ENCODE measurements at regions not wholly inside any gene's neighbourhood (a gene's known extent, or its start where the extent isn't known, plus 50 kb on each side); places are given as distances from the start of the nearest gene placed in this dataset.

DNA sequence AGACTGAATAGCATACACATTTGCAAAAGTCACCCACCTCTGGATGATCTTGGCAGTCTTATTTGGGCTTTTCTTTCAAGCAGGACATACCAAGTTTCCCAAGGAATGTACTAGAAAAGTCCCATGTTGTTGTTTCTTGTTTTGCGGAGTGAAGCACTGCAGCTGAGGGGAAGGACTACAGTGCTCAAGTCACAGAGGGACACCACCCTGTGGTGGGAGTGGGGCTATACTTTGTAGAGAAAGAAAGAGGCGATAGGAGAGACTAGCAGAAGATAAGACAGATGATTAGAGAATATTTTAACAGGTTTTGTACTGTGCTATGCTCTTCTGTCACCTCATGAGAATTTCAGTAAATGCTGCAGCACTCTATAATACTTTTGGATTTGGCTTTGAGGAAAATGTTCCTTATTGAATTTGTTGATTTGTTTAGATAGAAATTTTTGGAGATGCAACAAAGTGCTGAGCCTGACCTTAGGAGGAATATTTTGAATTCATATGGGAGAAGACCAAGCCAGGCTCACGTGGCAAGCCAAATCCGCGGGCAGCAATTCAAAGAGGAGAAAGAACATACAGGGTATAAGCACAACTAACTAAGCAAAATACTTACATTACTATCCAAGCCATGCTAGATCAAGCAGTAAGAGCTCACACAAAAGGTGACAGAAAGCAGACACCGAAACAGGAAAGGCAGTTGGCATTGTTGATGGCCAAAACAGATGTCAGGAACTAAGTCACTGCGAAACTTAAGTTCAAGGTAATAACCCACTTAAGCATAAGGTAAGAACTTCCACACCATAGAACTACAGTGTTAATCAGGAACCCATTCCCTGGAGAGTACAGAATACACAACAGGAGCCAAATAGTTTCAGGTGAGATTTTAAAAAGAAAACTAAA is 280.3 kb upstream of the INTU start:
- Mint-ChIP-seq H3K36me3 (ENCODE audit: low read depth, unreplicated experiment) (no peaks in the 10 kb centered on the region), H3K27ac (ENCODE audit: unreplicated experiment) (no peak overlapping the region), H3K27me3 (ENCODE audit: unreplicated experiment) (no peaks in the 10 kb centered on the region), H3K9me3 (ENCODE audit: unreplicated experiment) (no peaks in the 10 kb centered on the region), H3K4me1 (ENCODE audit: unreplicated experiment) (peaks cover 7% of the 10 kb centered on the region), H3K4me3 (ENCODE audit: unreplicated experiment) (no peak overlapping the region)
- DNase-seq (ENCODE audit: low spot score), result no peak
- TF ChIP-seq CTCF (IDR thresholded peaks at IDR 0.05; ENCODE audit: unreplicated experiment), result no peak

DNA sequence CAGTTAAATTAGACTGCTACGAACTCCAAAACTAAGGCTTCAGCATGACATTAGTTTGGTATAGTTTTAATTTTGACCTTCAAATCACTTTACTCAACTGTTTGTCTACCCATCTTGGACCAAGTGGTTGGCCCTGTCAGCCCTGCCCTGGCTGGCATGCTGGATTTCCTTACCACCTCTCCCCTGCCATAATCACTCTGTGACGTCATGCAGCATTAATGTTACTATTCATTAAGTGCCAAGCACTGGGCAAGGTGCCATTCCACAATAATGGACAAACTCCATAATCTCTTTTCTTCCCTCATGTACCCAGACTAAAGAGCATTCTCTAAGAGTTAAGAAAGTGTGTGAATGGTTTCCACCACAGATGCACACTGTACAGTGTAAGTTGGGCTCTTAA is 277.0 kb upstream of the INTU start:
- no peak for DNase-seq (ENCODE audit: low spot score)
- Mint-ChIP-seq H3K36me3 (ENCODE audit: low read depth, unreplicated experiment) (no peaks in the 10 kb centered on the region), H3K9me3 (ENCODE audit: unreplicated experiment) (no peaks in the 10 kb centered on the region), H3K4me3 (ENCODE audit: unreplicated experiment) (no peak overlapping the region), H3K4me1 (ENCODE audit: unreplicated experiment) (peaks cover 7% of the 10 kb centered on the region), H3K27ac (ENCODE audit: unreplicated experiment) (no peak overlapping the region), H3K27me3 (ENCODE audit: unreplicated experiment) (no peaks in the 10 kb centered on the region)
- no peak for TF ChIP-seq CTCF (IDR thresholded peaks at IDR 0.05; ENCODE audit: unreplicated experiment)

DNA sequence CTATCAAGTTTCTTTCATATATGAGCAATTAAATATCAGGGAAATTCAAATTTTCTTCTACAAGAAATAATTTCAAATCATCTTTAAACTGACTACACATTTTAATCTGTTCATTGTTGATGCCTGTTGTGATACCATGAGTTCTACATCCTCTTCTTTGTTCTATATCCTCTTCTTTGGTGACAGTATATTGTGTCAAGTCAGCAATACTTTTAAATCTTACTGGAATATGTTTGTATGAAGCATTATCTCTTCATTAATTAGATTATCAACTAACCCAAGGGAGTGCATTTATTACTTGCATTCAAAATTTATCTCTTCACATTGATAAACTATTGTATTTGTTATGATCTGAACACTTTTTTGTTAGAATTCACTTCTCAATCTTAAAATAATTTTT is 275.0 kb upstream of the INTU start:
- no peaks in the 10 kb centered on the region for H3K36me3 Mint-ChIP-seq (ENCODE audit: low read depth, unreplicated experiment)
- no peak for DNase-seq (ENCODE audit: low spot score)
- H3K4me3 Mint-ChIP-seq (ENCODE audit: unreplicated experiment), result no peak overlapping the region
- H3K9me3 Mint-ChIP-seq (ENCODE audit: unreplicated experiment), result no peaks in the 10 kb centered on the region
- no peaks in the 10 kb centered on the region for H3K27me3 Mint-ChIP-seq (ENCODE audit: unreplicated experiment)
- H3K27ac Mint-ChIP-seq (ENCODE audit: unreplicated experiment), result no peak overlapping the region
- no peak for TF ChIP-seq CTCF (IDR thresholded peaks at IDR 0.05; ENCODE audit: unreplicated experiment)
- H3K4me1 Mint-ChIP-seq (ENCODE audit: unreplicated experiment), result peaks cover under 1% of the 10 kb centered on the region

DNA sequence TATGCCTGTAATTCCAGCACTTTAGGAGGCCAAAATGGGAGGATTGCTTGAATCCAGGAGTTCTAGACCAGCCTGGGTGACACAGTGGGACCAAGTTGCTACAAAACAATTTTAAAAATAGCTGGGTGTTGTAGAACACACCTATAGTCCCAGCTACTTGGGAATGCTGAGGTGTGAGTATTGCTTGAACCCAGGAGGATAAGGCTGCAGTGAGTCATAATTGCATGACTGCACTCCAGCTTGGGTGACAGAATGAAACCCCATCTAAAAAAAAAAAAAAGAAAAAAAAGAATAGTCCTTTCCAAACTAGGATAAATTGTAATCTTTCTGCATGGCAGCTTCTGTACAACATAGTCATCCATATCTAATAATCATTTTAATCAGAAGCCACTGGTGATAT is 270.1 kb upstream of the INTU start:
- no peaks in the 10 kb centered on the region for H3K4me1 Mint-ChIP-seq (ENCODE audit: unreplicated experiment)
- H3K9me3 Mint-ChIP-seq (ENCODE audit: unreplicated experiment), result no peaks in the 10 kb centered on the region
- H3K27ac Mint-ChIP-seq (ENCODE audit: unreplicated experiment), result no peak overlapping the region
- no peak for DNase-seq (ENCODE audit: low spot score)
- no peak overlapping the region for H3K4me3 Mint-ChIP-seq (ENCODE audit: unreplicated experiment)
- H3K36me3 Mint-ChIP-seq (ENCODE audit: low read depth, unreplicated experiment), result no peaks in the 10 kb centered on the region
- H3K27me3 Mint-ChIP-seq (ENCODE audit: unreplicated experiment), result peaks cover under 1% of the 10 kb centered on the region
- no peak for TF ChIP-seq CTCF (IDR thresholded peaks at IDR 0.05; ENCODE audit: unreplicated experiment)

- DNase-seq (ENCODE audit: low spot score), result no peak
- TF ChIP-seq CTCF (IDR thresholded peaks at IDR 0.05; ENCODE audit: unreplicated experiment), result no peak
- Mint-ChIP-seq H3K36me3 (ENCODE audit: low read depth, unreplicated experiment) (no peaks in the 10 kb centered on the region), H3K4me3 (ENCODE audit: unreplicated experiment) (no peak overlapping the region), H3K27ac (ENCODE audit: unreplicated experiment) (no peak overlapping the region), H3K9me3 (ENCODE audit: unreplicated experiment) (no peaks in the 10 kb centered on the region), H3K4me1 (ENCODE audit: unreplicated experiment) (no peaks in the 10 kb centered on the region), H3K27me3 (ENCODE audit: unreplicated experiment) (peaks cover 1% of the 10 kb centered on the region)
These were observed 268.4 kb upstream of the INTU start for GRCh38 chr4:127364397-127364796.
